NCI-H187 (cell line): ENCODE measurements at regions not wholly inside any gene's neighbourhood (a gene's known extent, or its start where the extent isn't known, plus 50 kb on each side); places are given as distances from the start of the nearest gene placed in this dataset.
"Not testable (repeated sequence)": the region's sequence is repeated elsewhere in the genome, so short reads cannot be mapped to it uniquely, and the experiment has no call there.

Experiments used
- DNase-seq, 2 experiments: peaks; one replicate each; lab custom pipeline; 2025; lab: John Stamatoyannopoulos, UW

DNA sequence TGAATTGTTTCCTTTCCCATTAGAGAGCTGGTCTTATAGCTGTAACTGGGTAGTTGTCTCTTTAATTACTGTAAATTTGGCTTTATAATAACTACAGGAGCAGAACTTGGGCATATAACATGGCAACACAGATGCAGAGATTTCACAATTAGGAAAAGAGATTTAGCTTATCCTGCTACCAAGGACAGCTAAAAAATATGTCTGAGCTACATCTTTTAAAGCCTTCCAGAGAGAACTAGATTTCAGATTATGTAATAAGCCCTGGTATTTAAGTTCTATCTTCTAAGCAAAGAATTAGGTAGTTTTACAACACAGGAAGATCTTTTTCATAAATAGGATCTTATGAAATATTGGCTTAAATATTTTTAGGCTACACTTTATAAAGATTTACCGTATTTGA, 313.8 kb downstream of the S1PR1 start:
- DNase-seq, result no peak

DNA sequence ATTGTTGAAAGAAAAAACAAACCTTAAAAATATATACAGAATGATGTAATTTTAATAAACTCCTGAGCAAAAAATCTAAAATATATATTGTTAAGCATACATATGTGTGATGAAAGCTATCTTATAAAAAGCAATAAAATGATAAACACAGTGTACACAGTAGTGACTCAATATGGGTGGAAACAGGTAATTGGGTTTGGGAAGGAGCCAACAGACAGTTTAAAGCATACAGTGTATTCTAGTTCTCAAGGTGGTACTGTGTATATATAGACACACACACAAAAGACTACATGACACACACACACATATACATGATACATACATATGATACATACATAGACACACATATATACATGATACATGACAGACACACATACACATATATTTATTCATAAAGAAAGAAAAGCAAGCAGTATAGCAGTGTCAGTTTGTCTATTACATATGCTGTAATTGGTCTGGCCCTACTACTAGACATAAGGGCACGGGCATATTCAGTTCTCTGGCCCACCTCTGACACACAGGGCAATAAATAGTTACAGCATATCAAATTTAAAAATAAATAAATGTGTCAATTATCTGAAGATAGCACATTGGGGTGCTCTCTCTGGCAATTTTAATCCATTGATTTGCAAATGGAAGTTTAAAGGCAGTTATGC, 330.2 kb downstream of the S1PR1 start:
- DNase-seq, result no peak

DNA sequence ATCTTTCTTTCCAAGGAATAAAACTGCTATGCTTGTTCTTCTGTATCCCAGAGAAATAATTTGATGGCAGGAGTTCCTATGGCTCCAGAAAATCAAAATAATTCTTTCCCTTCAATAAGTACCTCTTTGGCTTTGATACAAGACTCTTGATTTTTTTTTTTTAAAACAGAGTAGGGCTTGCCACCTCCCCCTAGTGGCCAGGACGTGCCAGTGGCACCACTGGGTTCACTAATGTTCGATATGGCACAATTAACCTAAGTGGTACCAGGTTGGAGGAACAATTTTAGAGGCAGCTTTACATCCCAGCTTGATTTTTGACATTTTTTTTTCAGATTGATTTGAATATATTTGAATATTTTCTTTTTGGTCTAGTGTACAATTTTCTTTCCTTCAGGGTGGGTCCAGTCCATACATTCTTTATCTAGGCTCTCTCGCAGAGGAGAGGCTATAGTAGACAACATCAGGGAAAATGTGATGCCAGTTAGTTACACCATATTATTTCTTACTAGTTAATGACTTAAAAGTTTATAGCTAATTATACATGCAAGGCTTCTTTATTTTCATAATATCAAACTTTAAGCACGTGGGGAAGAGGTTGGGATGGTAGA, 330.9 kb downstream of the S1PR1 start:
- DNase-seq, result no peak

DNA sequence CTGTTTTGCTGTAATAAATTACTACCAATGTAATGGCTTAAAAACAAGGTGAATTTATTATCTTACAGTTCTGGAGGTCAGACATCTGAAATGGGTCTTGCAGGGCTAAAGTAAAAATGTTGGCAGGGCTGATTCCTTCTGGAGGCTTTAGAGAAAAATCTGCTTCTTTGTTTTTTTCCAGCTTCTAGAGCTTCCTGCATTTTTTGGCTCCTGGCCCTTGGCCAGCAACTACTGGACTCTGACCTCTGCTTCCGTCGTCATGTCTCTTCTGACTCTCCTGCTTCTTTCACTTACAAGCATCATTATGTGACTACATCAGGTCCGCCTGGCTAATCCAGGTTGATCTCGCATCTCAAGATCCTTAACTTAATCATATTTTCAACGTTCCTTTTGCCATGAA, 350.9 kb downstream of the S1PR1 start:
- no peak for DNase-seq

DNA sequence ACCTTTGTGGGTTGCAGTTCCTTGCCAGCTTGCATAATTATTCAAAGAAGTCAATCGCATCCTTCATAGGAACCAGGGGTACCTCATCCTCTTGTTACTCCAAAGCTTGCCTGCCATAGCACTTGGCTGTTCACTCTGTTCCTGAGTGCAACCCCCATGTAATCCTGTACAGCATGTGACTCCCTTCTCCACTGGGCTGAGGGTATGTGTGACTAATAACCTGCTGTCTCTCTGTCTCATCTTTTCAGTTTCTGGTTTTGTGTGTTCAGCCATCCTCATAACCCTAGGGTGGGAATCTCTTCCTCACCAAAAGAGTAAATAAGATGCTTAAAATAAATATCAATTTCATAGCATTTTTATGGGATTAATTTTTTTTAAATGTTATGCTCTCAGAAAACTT, 351.9 kb downstream of the S1PR1 start:
- DNase-seq, result no peak

DNA sequence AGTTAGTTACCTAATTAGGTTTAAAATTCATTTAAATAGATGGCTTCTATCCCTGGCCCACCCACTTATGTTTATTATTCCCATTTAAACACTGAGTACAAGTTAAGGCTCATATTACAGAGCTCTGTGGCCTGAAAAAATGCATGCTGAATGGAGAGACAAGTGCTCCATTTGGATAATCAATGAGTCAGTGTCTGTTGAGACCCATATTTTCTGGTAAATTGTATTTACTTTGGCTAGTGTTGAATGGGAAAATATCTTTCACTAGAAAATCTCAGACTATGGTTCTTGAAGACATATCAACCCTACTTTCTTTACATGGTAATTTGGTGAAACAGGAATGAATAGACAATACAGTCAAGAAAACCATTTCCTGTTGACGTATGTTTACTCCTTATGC, 356.0 kb downstream of the S1PR1 start:
- no peak for DNase-seq

DNA sequence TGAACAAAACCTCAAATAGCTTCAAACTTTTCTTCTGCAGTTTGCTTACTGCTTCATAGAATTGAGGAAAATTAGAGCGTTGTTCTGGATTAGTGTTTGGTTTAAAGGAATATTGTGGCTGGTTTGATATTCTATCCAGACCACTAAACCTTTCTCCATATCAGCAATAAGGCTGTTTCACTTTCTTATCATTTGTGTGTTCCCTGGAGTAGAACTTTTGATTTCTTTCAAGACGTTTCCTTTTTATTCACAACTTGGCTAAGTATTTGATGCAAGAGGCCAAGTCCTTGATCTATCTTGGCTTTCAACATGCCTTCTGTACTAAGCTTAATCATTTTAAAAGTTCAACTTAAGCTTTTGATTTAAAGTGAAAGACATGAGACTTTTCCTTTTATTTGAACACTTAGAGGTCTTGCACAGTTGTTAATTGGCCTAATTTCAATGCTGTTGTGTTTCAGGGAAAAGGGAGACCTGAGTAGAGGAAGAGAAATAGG, 359.1 kb downstream of the S1PR1 start:
- DNase-seq, result no peak

DNA sequence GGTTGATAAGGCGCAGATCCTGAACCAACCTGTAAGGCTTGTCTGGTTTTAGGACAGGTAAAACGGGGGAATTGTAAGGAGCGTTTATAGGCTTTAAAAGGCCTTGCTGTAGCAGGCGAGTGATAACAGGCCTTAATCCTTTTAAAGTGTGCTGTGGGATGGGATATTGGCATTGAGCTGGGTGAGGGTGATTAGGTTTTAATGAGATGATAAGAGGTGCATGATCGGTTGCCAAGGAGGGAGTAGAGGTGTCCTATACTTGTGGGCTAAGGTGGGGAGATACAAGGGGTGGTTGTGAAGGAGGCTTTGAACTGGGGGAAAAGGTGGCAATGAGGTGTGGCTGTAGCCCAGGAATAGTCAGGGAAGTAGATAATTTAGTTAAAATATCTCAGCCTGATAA, 363.8 kb downstream of the S1PR1 start:
- DNase-seq, result not testable (repeated sequence)

DNA sequence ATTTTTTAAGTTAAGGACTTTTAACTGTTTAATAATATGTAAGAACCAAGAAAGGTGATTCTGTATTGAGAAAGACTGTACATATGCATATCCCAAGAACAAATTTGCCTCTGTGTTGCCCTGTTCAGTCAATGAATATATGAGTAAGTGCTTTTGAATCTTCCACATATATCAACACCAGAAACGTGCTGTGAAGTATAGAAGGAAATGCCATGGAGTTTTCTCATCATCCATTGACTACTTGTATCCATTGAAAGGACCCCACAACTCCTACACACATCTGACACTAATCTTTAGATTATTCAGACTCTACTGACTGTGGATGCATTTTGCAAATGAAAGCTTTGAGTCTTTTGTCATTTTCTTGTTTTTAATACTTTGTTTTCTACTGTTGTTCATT, 366.9 kb downstream of the S1PR1 start:
- DNase-seq, result no peak

DNA sequence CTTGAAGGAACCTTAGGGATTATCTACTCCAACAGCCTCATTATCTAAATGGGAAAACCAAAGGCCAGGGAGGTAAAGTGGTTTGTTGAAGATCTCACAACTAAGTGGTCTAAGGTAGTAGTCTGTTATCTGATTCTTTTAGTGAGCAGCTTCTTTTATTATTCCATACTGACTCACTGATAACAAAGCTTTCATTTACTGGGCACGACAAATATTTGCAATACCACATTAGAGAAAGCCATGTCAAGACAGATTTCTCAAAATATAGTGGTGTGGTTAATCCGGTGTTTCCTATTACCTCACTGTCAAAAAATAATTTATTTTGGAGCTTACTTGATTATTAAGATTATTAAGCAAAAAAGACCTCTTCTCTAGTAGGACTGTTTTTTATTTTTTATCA, 369.1 kb downstream of the S1PR1 start:
- DNase-seq, result no peak

DNA sequence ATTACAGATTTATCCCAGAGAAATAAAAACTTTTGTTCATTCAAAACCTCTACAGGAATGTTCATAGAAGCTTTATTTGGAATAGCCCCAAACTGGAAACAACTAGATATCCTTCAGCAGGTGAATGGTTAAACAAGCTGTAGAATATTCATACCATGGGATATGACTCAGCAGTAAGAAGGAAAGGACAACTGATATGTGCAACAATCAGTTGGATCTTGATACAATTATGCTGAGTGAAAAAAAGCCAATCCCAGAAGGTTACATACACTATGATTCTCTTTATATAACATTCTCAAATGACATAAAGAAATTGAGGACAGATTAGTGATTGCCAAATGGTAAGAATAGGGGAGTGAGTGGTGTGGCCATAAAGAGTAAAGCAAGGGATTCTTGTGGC, 376.7 kb downstream of the S1PR1 start:
- DNase-seq, result no peak

DNA sequence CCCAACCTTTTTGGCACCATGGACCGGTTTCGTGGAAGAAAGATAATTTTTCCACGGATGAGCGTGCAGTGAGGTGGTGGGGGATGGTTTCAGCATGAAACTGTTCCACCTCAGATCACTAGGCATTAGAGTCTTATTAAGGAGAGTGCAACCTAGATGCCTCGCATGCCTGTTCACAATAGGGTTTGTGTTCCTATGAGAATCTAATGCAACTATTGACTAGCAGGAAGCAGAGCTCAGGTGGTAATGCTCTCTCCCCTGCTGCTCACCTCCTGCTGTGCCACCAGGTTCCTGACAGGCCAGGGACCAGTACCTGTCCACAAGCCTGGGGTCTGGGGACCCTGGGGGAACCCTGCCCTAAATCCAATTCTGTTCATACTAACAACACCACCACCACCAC, 377.8 kb downstream of the OLFM3 start:
- no peak for DNase-seq

DNA sequence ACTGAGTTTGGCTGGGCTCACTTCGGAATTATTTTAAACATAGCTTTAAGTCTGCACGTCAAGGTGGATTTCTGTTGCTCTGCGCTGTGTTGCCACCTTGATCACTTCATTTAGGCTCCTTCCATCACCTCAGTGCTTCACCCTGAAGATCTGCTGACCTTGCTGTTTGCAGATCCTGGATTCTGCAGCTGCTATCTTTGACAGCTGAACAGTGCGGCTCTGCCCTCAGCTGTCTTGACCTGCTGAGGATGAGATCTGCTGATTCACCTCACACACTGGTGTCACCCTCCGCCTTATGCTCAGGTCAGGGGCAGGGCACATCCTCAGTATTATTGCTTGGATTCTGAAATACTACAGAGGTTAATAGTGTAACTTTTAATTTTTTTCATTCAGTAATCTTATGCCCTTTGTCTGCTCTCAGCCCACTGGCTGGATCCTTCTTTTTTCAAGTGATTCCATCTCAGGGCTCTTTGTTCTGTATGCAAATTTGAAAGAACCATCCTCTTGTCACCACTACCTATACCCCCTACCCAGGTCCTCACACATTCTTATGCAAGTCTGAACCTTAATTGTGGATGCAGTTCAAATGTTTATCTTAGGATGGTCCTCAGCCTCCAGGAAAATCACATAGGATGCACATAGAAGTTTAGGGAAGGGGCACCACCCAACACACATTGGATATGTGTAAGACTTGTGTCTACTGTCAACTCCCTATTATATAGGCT, 364.0 kb downstream of the OLFM3 start:
- DNase-seq, result no peak

DNA sequence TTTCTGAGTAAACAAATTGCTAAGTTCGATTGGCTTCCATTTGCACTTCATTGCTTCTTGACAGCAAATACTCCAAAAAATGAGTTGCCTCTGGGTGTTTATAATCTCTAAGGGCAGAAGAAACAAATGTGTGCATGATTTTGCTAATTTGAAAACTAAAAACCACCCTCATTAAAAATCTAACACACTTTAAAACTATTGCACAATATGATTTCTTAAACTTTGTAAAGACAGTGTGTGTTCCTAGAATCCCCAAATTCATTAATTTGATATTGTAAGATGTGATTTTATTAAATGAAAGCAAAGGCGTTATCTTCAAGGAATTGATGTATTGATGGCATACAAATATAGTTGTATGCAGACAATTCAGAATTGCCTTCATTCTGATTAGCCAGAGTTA, 350.9 kb downstream of the OLFM3 start:
- DNase-seq, result no peak

DNA sequence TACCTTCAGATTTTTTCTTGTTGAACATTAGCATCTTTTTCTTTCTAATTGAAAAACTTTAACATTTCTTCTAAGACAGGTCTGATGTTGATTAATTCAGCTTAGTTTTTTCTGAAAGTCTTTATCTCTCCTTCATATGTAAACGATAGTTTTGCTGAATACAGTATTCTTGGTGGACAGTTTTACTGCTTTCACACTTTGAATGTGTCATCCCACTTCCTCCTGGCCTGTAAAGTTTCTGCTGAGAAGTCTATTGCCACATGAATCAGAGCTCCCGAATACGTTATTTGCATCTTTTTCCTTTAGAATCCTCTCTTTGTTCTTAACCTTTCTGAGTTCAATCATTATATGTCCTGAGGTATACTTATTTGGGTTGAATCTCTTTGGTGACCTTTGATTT, 344.2 kb downstream of the OLFM3 start:
- DNase-seq, result no peak

DNA sequence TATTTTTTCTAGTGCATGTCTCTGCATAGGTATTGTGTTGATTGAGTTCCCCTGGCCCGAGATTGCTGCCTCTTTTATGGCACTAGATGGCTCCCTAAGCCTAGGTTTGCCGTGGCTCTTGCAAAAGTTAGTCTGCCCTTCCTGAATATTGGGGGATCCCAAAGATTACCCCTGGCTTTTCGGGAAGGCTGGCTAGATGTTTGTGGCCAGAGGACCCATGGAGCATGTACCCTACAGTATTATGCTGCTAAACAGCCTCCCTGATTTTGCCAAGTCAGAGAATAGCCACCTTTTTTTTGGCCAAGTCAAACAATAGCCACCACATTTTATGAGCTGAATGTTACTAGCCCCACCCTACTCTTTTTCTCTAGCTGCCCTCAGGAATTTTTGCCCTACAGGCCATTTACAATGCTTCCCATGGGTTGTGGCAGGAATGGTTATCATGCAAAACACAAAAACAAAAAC, 343.2 kb downstream of the OLFM3 start:
- DNase-seq, result no peak

DNA sequence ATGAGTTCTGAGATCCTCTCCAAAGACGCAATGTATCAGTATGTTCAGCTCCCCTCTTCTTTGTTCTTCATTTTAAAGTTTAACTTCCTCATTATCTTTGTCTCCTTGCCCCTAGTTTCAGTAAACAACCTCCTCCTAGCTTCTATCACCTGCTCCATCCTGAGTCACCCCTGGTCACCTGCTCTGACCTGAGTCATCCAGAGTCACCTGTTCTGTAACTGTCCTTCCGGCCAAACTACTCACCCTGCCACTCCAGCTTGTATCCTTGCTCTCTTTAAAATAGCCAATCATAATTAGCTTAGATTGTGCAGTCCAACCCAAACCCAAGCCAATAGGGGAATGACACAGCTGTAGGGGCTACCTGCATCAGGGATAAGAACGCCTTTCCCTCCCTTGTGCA, 332.0 kb downstream of the OLFM3 start:
- no peak for DNase-seq

DNA sequence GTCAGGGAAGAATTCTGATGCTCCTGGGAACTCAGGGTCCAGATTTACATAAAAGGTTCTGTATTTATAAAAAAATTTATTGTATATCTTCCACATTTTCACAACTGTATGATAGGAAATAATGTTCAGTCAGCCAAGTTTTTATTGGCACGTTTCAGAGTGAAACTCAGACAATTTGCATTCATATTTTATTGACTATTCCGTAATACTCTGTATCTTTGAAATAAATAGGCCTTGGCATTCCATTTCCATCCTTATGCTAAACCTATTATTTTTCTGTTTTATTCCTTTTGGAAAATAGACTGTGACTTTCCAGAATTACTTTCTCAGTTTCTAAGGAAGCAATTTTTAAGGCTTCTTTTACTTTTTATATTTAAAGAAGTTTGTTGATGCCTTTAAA, 329.0 kb downstream of the OLFM3 start:
- DNase-seq, result no peak

DNA sequence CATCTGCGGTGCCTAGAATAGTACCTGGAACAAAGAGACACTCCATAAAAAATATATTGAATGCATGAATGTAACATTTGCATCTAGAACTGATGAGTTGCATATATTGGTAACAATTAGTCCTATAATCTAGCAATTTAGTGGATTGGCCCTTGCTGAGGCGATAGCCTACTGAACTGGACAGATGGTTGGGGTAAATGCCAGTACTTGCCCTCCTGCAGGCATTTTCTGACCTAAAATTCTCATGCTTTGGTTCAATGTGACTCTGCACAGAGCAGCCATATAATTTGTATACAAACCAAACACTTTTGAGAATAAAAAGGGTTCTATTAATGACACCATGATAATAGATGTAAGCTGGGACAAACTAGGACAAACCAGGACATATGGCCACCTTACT, 313.6 kb downstream of the OLFM3 start:
- DNase-seq, result no peak

DNA sequence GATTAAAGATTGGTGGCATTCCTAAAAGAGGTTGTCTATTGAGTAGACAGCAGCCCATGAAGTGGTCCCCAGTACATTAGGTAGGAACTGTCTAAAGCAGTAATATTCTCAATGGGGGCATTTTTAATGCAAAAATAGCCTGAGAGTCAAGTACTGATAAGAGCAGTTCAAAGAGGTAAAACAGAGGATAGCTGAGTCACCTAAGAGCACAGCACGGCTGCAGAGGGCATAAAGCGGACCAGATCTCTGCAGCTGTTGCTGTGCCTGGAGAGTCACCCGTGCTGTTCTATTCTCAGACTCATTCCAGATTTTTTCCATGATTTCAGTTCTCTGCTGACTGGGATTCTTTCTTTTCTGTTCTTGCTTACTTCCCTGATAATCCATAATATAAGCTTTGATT, 313.2 kb downstream of the OLFM3 start:
- no peak for DNase-seq

DNA sequence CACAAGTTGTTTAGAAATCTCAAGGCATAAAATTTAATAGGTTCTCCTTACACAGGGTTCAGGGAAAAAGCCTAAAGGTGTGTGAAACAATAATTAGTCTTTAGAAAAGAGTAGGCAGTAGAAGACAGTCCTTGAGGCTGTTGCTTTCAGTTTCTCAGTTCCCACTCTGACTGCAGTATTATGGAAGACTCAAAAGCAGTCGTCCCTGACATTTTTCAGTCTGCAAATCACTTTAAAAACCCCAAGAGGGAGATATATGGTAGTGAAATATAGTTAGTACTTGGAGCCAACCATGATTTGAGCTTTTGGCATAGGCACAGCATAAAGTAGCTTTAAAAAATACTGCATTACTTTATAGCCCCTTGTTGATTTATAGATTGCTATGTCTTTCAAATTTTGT, 299.7 kb downstream of the OLFM3 start:
- no peak for DNase-seq

DNA sequence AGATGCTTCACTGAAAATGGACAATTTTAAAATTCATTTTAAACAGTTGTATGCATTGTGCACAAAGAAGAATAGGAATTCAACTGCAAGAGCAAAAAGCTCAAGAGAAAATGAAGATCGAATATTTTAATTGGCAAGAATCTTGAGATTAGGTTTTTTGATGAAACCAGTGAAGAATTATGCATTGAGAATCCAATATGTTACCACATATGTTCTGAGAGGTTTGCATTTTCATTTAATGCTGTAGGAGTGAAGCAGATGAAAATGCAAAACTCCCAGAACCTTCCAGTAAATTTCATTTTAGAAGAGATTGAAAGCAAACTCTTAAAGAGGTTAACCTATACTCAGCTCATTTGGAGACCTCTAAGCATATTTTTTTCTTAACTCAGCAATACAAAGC, 298.0 kb downstream of the OLFM3 start:
- DNase-seq, result no peak

DNA sequence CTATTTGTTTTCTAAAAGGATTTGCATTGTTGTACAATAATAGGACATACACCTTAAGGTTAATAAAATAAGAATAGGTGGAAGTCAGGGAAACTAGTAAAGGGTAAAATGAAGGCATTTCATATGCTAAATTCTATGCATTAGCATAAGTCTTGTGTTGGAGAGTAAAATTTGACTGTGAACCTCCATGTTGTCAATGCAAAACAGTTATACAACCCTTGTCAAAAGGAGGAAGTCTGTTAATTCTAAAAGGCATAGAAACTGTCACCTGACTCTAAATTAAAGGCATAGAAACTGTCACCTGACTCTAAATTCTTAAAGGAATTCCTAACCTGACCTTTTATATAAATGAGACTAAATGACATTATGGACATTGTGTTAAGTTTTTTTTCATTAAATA, 291.8 kb downstream of the OLFM3 start:
- no peak for DNase-seq
